ENCODE measurements at regions not wholly inside any gene's neighbourhood (a gene's known extent, or its start where the extent isn't known, plus 50 kb on each side); places are given as distances from the start of the nearest gene placed in this dataset.

GRCh38 chr4:151603377-151603776, 157.4 kb downstream of the GATB start:
- TF ChIP-seq CTCF (conservative IDR thresholded peaks at IDR 0.05; ENCODE audit: low read depth, low read length) = no peak
- DNase-seq (ENCODE audit: low read depth) = no peak
- no peak overlapping the region for H3K4me3 ChIP-seq (ENCODE audit: low read depth, low read length)

- no peak overlapping the region for H3K4me3 ChIP-seq (ENCODE audit: low read depth, low read length)
- DNase-seq (ENCODE audit: low read depth) = peak; percentile 71
- TF ChIP-seq CTCF (conservative IDR thresholded peaks at IDR 0.05; ENCODE audit: low read depth, low read length) = peak; percentile 66
Observed at GRCh38 chr4:151604238-151604637, 156.6 kb downstream of the GATB start.

GRCh38 chr4:151605215-151605614, 155.6 kb downstream of the GATB start:
- H3K4me3 ChIP-seq (ENCODE audit: low read depth, low read length) = no peak overlapping the region
- no peak for DNase-seq (ENCODE audit: low read depth)
- TF ChIP-seq CTCF (conservative IDR thresholded peaks at IDR 0.05; ENCODE audit: low read depth, low read length) = no peak

- no peak for DNase-seq (ENCODE audit: low read depth)
- TF ChIP-seq CTCF (conservative IDR thresholded peaks at IDR 0.05; ENCODE audit: low read depth, low read length) = no peak
- no peak overlapping the region for H3K4me3 ChIP-seq (ENCODE audit: low read depth, low read length)
Observed at GRCh38 chr4:151606061-151606460, 154.7 kb downstream of the GATB start.

GRCh38 chr4:151610229-151610628, 150.6 kb downstream of the GATB start:
- no peak for TF ChIP-seq CTCF (conservative IDR thresholded peaks at IDR 0.05; ENCODE audit: low read depth, low read length)
- no peak for DNase-seq (ENCODE audit: low read depth)
- H3K4me3 ChIP-seq (ENCODE audit: low read depth, low read length) = no peak overlapping the region

DNA sequence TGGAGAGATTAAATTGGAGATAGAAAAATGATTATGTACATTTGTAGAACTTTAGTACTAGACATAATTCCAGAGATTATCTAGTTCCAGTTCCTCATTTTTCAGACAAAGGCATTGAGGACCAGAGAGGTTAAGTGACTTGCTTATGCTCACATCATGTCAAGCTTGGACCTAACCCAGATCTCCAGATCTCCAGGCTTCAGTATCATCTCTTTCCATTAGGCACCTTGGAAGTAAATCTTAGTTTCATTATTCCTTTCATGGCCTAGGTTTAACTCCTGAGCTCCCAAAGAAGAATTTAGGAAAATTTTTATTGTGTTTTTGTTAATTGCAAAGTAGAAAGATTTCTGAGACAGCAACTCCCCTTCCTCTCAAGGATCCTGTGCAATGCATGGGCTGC, 148.8 kb downstream of the GATB start:
- no peak for TF ChIP-seq CTCF (conservative IDR thresholded peaks at IDR 0.05; ENCODE audit: low read depth, low read length)
- no peak for DNase-seq (ENCODE audit: low read depth)
- no peak overlapping the region for H3K4me3 ChIP-seq (ENCODE audit: low read depth, low read length)

DNA sequence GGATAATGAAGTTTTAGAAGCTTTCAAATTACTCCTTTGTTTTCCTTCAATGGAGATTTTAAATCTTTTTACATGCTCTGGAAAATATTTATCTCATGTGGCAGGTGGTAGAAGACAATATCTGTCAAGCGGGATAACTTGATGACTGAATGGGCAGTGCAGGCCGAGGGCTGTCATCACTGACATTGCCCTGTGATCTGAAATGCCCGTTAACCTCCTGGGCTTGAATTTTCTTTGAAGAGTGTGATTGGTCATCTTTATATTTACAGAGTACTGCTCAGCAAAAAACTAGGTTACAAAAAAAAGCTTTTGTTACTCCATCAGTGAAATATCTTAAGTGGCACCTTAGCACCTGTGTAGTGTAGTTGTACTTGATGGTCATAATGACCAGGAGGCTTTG, 147.5 kb downstream of the GATB start:
- H3K4me3 ChIP-seq (ENCODE audit: low read depth, low read length) = no peak overlapping the region
- DNase-seq (ENCODE audit: low read depth) = no peak
- no peak for TF ChIP-seq CTCF (conservative IDR thresholded peaks at IDR 0.05; ENCODE audit: low read depth, low read length)
